Aorta (tissue), 5 donors: ENCODE measurements at regions not wholly inside any gene's neighbourhood (a gene's known extent, or its start where the extent isn't known, plus 50 kb on each side); places are given as distances from the start of the nearest gene placed in this dataset.
"Not testable (repeated sequence)": the region's sequence is repeated elsewhere in the genome, so short reads cannot be mapped to it uniquely, and the experiment has no call there.

Experiments used
- ATAC-seq: fragments of 200-7000 bp; cut with Tn5 transposase; one replicate; pipeline ENCODE4 v1.9.1; 2022; ENCODE audit warnings: moderate library complexity; ENCODE audit not compliant: low FRiP score
- DNase-seq, 2 donors: peaks; one replicate each; pipeline ENCODE4 v3.0.0-alpha.2; 2020
- H3K27ac ChIP-seq, 2 donors: one replicate each; pipeline ENCODE4 v1.5.1; 2013; ENCODE audit warnings: low read length in 2 of 2, mild to moderate bottlenecking in 2 of 2, moderate library complexity in 2 of 2, control low read depth in 1 of 2, inconsistent platforms in 1 of 2, low read depth in 1 of 2
- H3K27me3 ChIP-seq, 2 donors: one replicate each; pipeline ENCODE4 v1.6.1; 2013; ENCODE audit warnings: control low read depth in 1 of 2, low read length in 1 of 2, mild to moderate bottlenecking in 1 of 2, moderate library complexity in 1 of 2; ENCODE audit not compliant: insufficient read depth in 2 of 2, control insufficient read depth in 1 of 2
- H3K36me3 ChIP-seq, 2 donors: one replicate each; pipeline ENCODE4 v1.6.1; 2013; ENCODE audit warnings: control low read depth in 1 of 2, low read length in 1 of 2, mild to moderate bottlenecking in 1 of 2; ENCODE audit not compliant: insufficient read depth in 2 of 2, control insufficient read depth in 1 of 2
- H3K4me1 ChIP-seq, 2 donors: one replicate each; pipeline ENCODE4 v1.6.1; 2013; ENCODE audit warnings: low read length in 2 of 2, control low read depth in 1 of 2, mild to moderate bottlenecking in 1 of 2, moderate library complexity in 1 of 2; ENCODE audit not compliant: insufficient read depth in 2 of 2, control insufficient read depth in 1 of 2
- H3K4me3 ChIP-seq, 2 donors: one replicate each; pipeline ENCODE4 v1.5.1; 2013; ENCODE audit warnings: low read length in 2 of 2, control low read depth in 1 of 2, mild to moderate bottlenecking in 1 of 2
- H3K9me3 ChIP-seq: one replicate; pipeline ENCODE4 v1.6.1; 2013; ENCODE audit warnings: mild to moderate bottlenecking, low read length; ENCODE audit not compliant: control insufficient read depth
- WGBS, 2 donors: extraction: QIAGEN DNeasy Blood & Tissue Kit; methylation state at CpG; one replicate each; pipeline ENCODE4 v1.1.7; 2013; 5-methylcytosine and 5-hydroxymethylcytosine counted together
- intact Hi-C, 2 donors: fragments of 100-400 bp; cut with DNase I; formaldehyde crosslinking; loops; one replicate each; pipeline versions ENCODE4 v1.14.2 to v1.15.0; 2022
- donor health status: healthy with polysubstance abuse.
- donor health status: Bipolar disorder and iron deficiency.
- donor health status: DM: no; HTN: no; CAD: no.
- donor health status: DM: no; HTN: no; CAD: no.
- donor health status: DM: yes; HTN: yes; CAD: no.

DNA sequence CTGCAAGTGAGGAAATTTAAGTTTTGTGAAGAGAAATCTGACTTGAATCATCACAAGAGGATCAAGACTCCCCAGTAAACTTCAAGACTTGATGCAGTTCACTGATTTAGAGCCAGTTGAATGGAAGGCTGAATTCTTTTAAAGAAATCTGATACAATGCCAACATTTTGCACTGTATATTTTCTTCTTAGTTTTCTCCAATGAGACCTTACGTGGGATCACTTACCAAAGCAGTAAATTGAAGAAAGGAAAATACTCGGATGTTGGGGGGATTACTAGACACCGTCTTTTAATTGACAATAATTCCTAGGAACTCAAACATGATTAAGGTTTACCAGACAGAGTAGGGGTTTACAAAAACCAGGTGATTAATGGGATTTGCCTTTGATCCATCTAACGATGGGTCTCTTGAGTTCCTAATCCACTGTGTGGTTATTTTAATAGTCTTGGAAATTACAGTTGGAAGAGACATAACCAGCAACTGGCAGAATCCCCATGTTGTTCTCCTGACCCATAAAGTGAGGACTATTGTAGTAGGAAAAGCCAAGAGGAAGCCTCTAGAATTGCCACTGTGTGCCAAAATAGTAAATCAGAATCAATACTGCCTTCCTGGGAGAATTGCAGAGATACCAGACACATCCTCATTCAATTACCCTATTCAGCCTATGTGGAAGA, 354.5 kb downstream of the PID1 start:
- 82 to 86% methylated on average over 4 of the region's 4 CpGs for WGBS, 2 donors
- no peak for ATAC-seq
- no peaks in the 10 kb centered on the region for H3K9me3 ChIP-seq

DNA sequence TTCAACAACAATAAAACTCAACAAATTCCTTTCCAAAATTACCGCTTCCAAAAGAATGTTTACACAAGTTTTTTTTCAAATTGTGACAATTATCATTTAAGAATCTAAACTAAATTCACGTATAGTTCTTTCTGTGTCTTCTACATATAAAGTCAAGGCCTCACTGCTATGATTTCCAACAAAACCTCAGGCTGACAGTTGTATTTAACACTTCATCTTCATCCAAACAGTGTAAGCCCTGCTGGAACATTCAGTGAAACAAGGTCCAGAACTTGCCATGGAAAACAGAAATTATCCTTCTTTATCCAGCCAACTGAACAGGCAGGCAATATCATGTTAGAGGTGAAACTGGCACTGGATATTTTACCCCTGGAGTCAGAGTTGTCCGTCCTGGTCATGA, 357.9 kb downstream of the PID1 start:
- H3K27ac ChIP-seq = no peak overlapping the region
- no peak for DNase-seq
- H3K4me1 ChIP-seq = peaks cover 4 to 6% of the 10 kb centered on the region in 2 donors
- H3K36me3 ChIP-seq = no peaks in the 10 kb centered on the region
- H3K9me3 ChIP-seq = no peaks in the 10 kb centered on the region
- WGBS, 2 donors = 4 to 13% methylated on average over 3 of the region's 3 CpGs
- no peaks in the 10 kb centered on the region for H3K27me3 ChIP-seq
- intact Hi-C loops = no loop called here
- H3K4me3 ChIP-seq = no peak overlapping the region
- no peak for ATAC-seq

More for the DNA sequence above, 354.5 kb downstream of the PID1 start:
- DNase-seq = no peak
- Histone ChIP-seq H3K4me1 (peaks cover 4 to 6% of the 10 kb centered on the region in 2 donors), H3K27me3 (no peaks in the 10 kb centered on the region), H3K27ac (no peak overlapping the region), H3K36me3 (no peaks in the 10 kb centered on the region), H3K4me3 (no peak overlapping the region)
- intact Hi-C loops = no loop called here

DNA sequence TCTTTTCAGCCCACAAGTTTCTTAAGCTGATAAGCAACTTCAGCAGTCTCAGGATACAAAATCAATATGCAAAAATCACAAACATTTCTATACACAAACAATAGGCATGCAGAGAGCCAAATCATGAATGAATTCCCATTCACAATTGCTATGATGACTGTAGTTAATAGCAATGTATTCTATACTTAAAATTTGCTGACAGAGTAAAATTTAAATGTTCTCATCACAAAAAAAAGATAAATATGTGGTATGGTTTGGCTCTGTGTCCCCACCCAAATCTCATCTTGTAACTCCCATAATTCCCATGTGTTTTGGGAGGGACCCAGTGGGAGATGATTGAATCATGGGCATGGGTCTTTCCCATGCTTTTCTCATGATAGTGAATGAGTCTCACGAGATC, 360.2 kb downstream of the PID1 start:
- H3K4me1 ChIP-seq, H3K4me3 ChIP-seq, ATAC-seq, H3K9me3 ChIP-seq, H3K36me3 ChIP-seq, H3K27me3 ChIP-seq, intact Hi-C loops, DNase-seq, H3K27ac ChIP-seq: not testable (repeated sequence)
- WGBS, 2 donors = 82 to 95% methylated on average over 1 of the region's 1 CpG

- no peak for DNase-seq
- no peak overlapping the region for H3K27ac ChIP-seq
- H3K36me3 ChIP-seq = no peaks in the 10 kb centered on the region
- no peak for ATAC-seq
- intact Hi-C loops = no loop called here
- no peak overlapping the region for H3K4me3 ChIP-seq
- peaks cover 4% of the 10 kb centered on the region for H3K9me3 ChIP-seq
- no peaks in the 10 kb centered on the region for H3K27me3 ChIP-seq
- H3K4me1 ChIP-seq = no peaks in the 10 kb centered on the region
- WGBS, 2 donors = 62 to 67% methylated on average over 3 of the region's 3 CpGs
Observed at GRCh38 chr2:228902176-228902575, 368.9 kb downstream of the PID1 start.

DNA sequence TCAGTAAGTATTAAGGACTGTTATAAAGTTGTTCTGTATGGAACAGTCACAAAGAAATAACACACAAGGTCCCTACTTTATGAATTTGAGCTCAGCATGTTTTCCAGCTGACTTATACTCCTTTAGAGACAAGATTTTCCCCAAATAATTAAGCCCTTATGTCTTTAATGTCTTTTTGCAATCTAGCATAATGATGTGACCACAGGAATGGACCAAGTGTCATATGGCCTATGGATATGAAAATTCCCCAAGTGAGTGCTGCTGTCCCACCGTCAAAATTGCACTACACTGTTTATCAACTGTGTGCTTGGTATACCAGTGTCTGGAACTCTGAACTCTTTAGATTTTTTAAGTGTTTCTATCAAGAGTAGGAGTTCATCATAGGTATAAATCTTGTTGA, 369.6 kb downstream of the PID1 start:
- Histone ChIP-seq H3K27me3 (no peaks in the 10 kb centered on the region), H3K27ac (no peak overlapping the region), H3K4me3 (no peak overlapping the region), H3K9me3 (peaks cover 4% of the 10 kb centered on the region), H3K36me3 (no peaks in the 10 kb centered on the region), H3K4me1 (no peaks in the 10 kb centered on the region)
- intact Hi-C loops = no loop called here
- ATAC-seq = no peak
- WGBS, 2 donors = 82 to 86% methylated on average over 1 of the region's 1 CpG
- no peak for DNase-seq

DNA sequence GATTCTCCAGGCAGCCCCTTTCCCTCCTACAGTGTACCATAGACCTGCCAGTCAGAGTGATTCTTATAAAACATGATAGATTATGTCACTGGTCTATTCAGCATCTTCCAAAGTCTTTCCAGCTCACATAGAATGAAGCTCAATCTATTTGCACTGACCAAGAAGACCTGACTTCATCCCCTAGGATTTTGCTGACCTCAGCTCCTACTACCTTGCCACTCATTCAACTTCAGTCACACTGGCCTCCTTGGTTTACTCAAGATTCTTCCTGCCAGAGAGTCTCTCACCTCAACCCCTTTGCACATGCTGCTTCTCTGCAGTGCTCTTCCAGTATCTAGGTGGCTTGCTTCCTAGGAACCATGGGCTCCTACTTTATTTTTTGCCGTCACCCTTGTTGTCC, 392.9 kb downstream of the PID1 start:
- no peaks in the 10 kb centered on the region for H3K27me3 ChIP-seq
- ATAC-seq (no peak), DNase-seq (no peak)
- H3K36me3 ChIP-seq = no peaks in the 10 kb centered on the region
- H3K9me3 ChIP-seq = peaks cover 2% of the 10 kb centered on the region
- H3K27ac ChIP-seq = no peak overlapping the region
- intact Hi-C loops = no loop called here
- no peaks in the 10 kb centered on the region for H3K4me1 ChIP-seq
- WGBS, 2 donors = 47 to 97% methylated on average over 1 of the region's 1 CpG
- no peak overlapping the region for H3K4me3 ChIP-seq

DNA sequence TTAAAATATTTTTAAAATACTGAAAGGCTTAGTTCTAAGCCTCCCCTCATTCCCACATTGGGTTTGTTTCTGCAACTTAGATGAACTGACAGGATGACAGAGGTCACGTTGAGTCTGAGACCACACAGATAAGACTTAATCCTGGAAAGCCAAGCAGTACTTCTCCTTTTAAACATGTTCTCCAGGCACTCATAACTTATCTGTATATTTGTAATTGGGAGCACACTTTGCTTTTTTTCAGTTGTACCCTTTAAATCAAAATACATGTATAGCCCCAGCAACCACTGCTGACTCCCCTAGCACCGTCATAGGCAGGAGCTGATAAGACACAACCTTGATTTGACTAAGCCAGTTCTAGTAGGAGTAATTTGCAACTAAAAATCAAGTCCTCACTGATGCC, 394.8 kb downstream of the PID1 start:
- no peak overlapping the region for H3K27ac ChIP-seq
- no peak for DNase-seq
- H3K9me3 ChIP-seq = peaks cover 2% of the 10 kb centered on the region
- H3K27me3 ChIP-seq = no peaks in the 10 kb centered on the region
- no peaks in the 10 kb centered on the region for H3K4me1 ChIP-seq
- intact Hi-C loops = no loop called here
- WGBS, 2 donors = 49 to 60% methylated on average over 2 of the region's 2 CpGs
- no peak for ATAC-seq
- no peak overlapping the region for H3K4me3 ChIP-seq
- H3K36me3 ChIP-seq = no peaks in the 10 kb centered on the region

DNA sequence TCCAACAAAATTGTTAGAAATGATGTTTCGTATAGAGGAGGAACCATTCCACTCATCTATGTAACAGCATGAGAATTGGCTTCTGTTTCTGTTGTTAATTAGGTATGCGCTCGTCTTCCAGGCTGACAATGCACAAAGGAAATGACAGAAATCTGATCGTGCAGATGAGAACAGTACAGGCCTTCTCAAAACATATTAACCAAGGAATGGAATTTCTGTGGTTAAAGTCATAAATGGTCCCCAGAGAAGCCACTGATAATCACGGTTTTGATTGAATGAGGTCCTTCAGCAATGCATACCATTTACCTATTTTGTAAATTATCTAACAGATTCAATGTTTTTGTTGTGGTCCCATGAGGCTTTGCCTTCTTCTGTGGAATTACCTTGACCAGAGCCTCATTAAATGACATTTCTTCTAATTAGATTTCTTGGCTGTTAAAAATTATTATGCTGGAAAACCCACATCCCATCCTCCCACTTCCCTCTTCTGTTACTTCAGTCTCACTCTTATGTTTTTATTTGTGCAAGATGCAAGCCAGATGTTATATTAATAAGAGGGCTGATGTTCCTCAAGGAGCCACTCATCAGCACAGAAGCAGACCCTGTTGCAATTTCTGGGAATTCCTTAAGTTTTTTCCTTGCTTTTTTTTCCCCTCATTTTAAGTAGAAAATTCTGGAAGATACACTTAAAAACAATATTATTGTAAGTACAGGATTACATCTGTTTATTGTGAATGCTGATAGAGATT, 395.8 kb downstream of the PID1 start:
- ATAC-seq (no peak), DNase-seq (no peak)
- 51 to 63% methylated on average over 5 of the region's 5 CpGs for WGBS, 2 donors
- intact Hi-C loops = no loop called here
- peaks cover 2% of the 10 kb centered on the region for H3K9me3 ChIP-seq
- H3K4me3 ChIP-seq = no peak overlapping the region
- H3K4me1 ChIP-seq = no peaks in the 10 kb centered on the region
- no peaks in the 10 kb centered on the region for H3K36me3 ChIP-seq
- no peak overlapping the region for H3K27ac ChIP-seq
- H3K27me3 ChIP-seq = no peaks in the 10 kb centered on the region

DNA sequence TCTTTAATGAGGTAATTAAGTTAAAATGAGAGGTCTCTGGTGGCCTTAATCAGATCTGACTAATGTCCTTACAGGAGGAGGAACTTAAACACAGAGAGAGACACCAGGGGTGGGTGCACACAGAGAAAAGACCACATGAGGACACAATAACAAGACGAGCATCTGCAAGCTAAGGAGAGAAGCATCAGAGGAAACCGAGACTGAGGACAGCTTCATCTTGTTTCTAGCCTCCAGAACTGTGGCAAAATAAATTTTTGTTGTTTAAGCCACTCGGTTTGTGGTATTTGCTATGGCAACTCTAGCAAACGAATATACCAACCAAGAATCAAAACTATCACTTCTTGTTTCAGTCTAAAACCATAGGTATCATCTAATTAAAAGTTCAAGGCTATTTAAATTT, 400.1 kb downstream of the PID1 start:
- 77 to 83% methylated on average over 4 of the region's 4 CpGs for WGBS, 2 donors
- H3K27me3 ChIP-seq = no peaks in the 10 kb centered on the region
- no peak overlapping the region for H3K4me3 ChIP-seq
- no peak overlapping the region for H3K27ac ChIP-seq
- no peaks in the 10 kb centered on the region for H3K36me3 ChIP-seq
- H3K9me3 ChIP-seq = no peaks in the 10 kb centered on the region
- intact Hi-C loops = no loop called here
- DNase-seq (no peak), ATAC-seq (no peak)
- H3K4me1 ChIP-seq = no peaks in the 10 kb centered on the region
